Central memory CD8-positive, alpha-beta T cell (primary cell): ENCODE measurements at regions not wholly inside any gene's neighbourhood (a gene's known extent, or its start where the extent isn't known, plus 50 kb on each side); places are given as distances from the start of the nearest gene placed in this dataset.

ENCODE experiments used
- ATAC-seq: fragments of 150-1000 bp; cut with Tn5 transposase; replicated peaks from 2 replicates; pipeline ENCODE4 v1.10.0; 2022; ENCODE audit warnings: mild to moderate bottlenecking, moderate FRiP score, moderate number of reproducible peaks; ENCODE audit not compliant: poor library complexity, severe bottlenecking; ENCODE audit errors: extremely low read depth
- DNase-seq, 2 donors: peaks; one replicate each; pipeline ENCODE4 v3.0.0; 2021; ENCODE audit warnings: low spot score in 2 of 2
- H3K27ac Mint-ChIP-seq: one replicate; pipeline ENCODE4 v1.8.0; 2022; ENCODE audit warnings: low read depth, mild to moderate bottlenecking, moderate library complexity, mixed read lengths
- H3K27me3 Mint-ChIP-seq: one replicate; pipeline ENCODE4 v1.8.0; 2022; ENCODE audit warnings: mixed read lengths
- H3K36me3 Mint-ChIP-seq: one replicate; pipeline ENCODE4 v1.8.0; 2022; ENCODE audit warnings: mild to moderate bottlenecking, moderate library complexity, mixed read lengths; ENCODE audit not compliant: insufficient read depth
- H3K4me1 Mint-ChIP-seq: one replicate; pipeline ENCODE4 v1.8.0; 2022; ENCODE audit warnings: mixed read lengths
- H3K4me3 Mint-ChIP-seq: one replicate; pipeline ENCODE4 v1.8.0; 2022; ENCODE audit warnings: mild to moderate bottlenecking, moderate library complexity, mixed read lengths
- H3K9me3 Mint-ChIP-seq: one replicate; pipeline ENCODE4 v1.8.0; 2022; ENCODE audit warnings: mixed read lengths

GRCh38 chr15:58260205-58260724, 122.1 kb downstream of the AQP9 start:
- Mint-ChIP-seq H3K9me3 (no peaks in the 10 kb centered on the region), H3K36me3 (no peaks in the 10 kb centered on the region), H3K27ac (no peak overlapping the region), H3K4me3 (no peak overlapping the region), H3K27me3 (peaks cover 37% of the 10 kb centered on the region), H3K4me1 (no peaks in the 10 kb centered on the region)
- ATAC-seq (no peak), DNase-seq (no peak)

- Mint-ChIP-seq H3K9me3 (no peaks in the 10 kb centered on the region), H3K36me3 (no peaks in the 10 kb centered on the region), H3K4me3 (no peak overlapping the region), H3K4me1 (no peaks in the 10 kb centered on the region), H3K27me3 (peaks cover 36% of the 10 kb centered on the region), H3K27ac (no peak overlapping the region)
- no peak for ATAC-seq
- no peak for DNase-seq
Observed at GRCh38 chr15:58260725-58261267, 122.6 kb downstream of the AQP9 start.

GRCh38 chr15:58261368-58261767, 123.2 kb downstream of the AQP9 start:
- no peaks in the 10 kb centered on the region for H3K9me3 Mint-ChIP-seq
- no peak overlapping the region for H3K4me3 Mint-ChIP-seq
- H3K27me3 Mint-ChIP-seq: peaks cover 30% of the 10 kb centered on the region
- H3K27ac Mint-ChIP-seq: no peak overlapping the region
- H3K36me3 Mint-ChIP-seq: no peaks in the 10 kb centered on the region
- ATAC-seq (no peak), DNase-seq (no peak)
- H3K4me1 Mint-ChIP-seq: no peaks in the 10 kb centered on the region

- Mint-ChIP-seq H3K36me3 (no peaks in the 10 kb centered on the region), H3K27me3 (peaks cover 30% of the 10 kb centered on the region), H3K4me1 (no peaks in the 10 kb centered on the region), H3K4me3 (no peak overlapping the region), H3K27ac (no peak overlapping the region), H3K9me3 (no peaks in the 10 kb centered on the region)
- ATAC-seq (no peak), DNase-seq (no peak)
Observed at GRCh38 chr15:58264053-58264971, 126.1 kb downstream of the AQP9 start.

- peaks cover 5% of the 10 kb centered on the region for H3K9me3 Mint-ChIP-seq
- DNase-seq: no peak
- no peak overlapping the region for H3K27ac Mint-ChIP-seq
- H3K4me3 Mint-ChIP-seq: no peak overlapping the region
- no peak for ATAC-seq
- H3K36me3 Mint-ChIP-seq: no peaks in the 10 kb centered on the region
- peaks cover 26% of the 10 kb centered on the region for H3K27me3 Mint-ChIP-seq
- peaks cover 12% of the 10 kb centered on the region for H3K4me1 Mint-ChIP-seq
Observed at GRCh38 chr15:58267051-58267450, 128.9 kb downstream of the AQP9 start.

- Mint-ChIP-seq H3K36me3 (no peaks in the 10 kb centered on the region), H3K9me3 (peaks cover 5% of the 10 kb centered on the region), H3K4me1 (peaks cover 12% of the 10 kb centered on the region), H3K4me3 (no peak overlapping the region), H3K27me3 (peaks cover 13% of the 10 kb centered on the region), H3K27ac (peak overlapping the region; percentile 32)
- ATAC-seq (no peak), DNase-seq (no peak)
Observed at GRCh38 chr15:58268746-58269267, 130.6 kb downstream of the AQP9 start.

GRCh38 chr15:58269455-58270414, 131.6 kb downstream of the AQP9 start:
- H3K27ac Mint-ChIP-seq: peak overlapping the region; percentile 64
- no peaks in the 10 kb centered on the region for H3K36me3 Mint-ChIP-seq
- peaks cover 9% of the 10 kb centered on the region for H3K27me3 Mint-ChIP-seq
- no peak for DNase-seq
- ATAC-seq: no peak
- H3K9me3 Mint-ChIP-seq: peaks cover 5% of the 10 kb centered on the region
- H3K4me1 Mint-ChIP-seq: peaks cover 12% of the 10 kb centered on the region
- H3K4me3 Mint-ChIP-seq: peak overlapping the region; percentile 9

GRCh38 chr15:58271410-58271809, 133.2 kb downstream of the AQP9 start:
- DNase-seq (no peak), ATAC-seq (no peak)
- Mint-ChIP-seq H3K27me3 (no peaks in the 10 kb centered on the region), H3K4me1 (peaks cover 12% of the 10 kb centered on the region), H3K4me3 (no peak overlapping the region), H3K27ac (no peak overlapping the region), H3K36me3 (no peaks in the 10 kb centered on the region), H3K9me3 (peaks cover 5% of the 10 kb centered on the region)

- no peaks in the 10 kb centered on the region for H3K36me3 Mint-ChIP-seq
- no peak overlapping the region for H3K4me3 Mint-ChIP-seq
- DNase-seq (no peak), ATAC-seq (no peak)
- peaks cover 5% of the 10 kb centered on the region for H3K9me3 Mint-ChIP-seq
- H3K4me1 Mint-ChIP-seq: peaks cover 12% of the 10 kb centered on the region
- H3K27me3 Mint-ChIP-seq: no peaks in the 10 kb centered on the region
- H3K27ac Mint-ChIP-seq: no peak overlapping the region
Observed at GRCh38 chr15:58273104-58273503, 134.9 kb downstream of the AQP9 start.

- H3K4me3 Mint-ChIP-seq: no peak overlapping the region
- ATAC-seq (no peak), DNase-seq (no peak)
- peaks cover 8% of the 10 kb centered on the region for H3K27me3 Mint-ChIP-seq
- no peaks in the 10 kb centered on the region for H3K36me3 Mint-ChIP-seq
- no peak overlapping the region for H3K27ac Mint-ChIP-seq
- peaks cover 5% of the 10 kb centered on the region for H3K9me3 Mint-ChIP-seq
- H3K4me1 Mint-ChIP-seq: peaks cover 7% of the 10 kb centered on the region
Observed at GRCh38 chr15:58274885-58275284, 136.7 kb downstream of the AQP9 start.

- peaks cover 9% of the 10 kb centered on the region for H3K27me3 Mint-ChIP-seq
- no peak for DNase-seq
Observed at GRCh38 chr15:58275785-58276184, 137.6 kb downstream of the AQP9 start.

GRCh38 chr15:58276924-58277323, 138.7 kb downstream of the AQP9 start:
- Mint-ChIP-seq H3K4me3 (no peak overlapping the region), H3K36me3 (no peaks in the 10 kb centered on the region), H3K27me3 (peaks cover 18% of the 10 kb centered on the region), H3K9me3 (no peaks in the 10 kb centered on the region), H3K4me1 (no peaks in the 10 kb centered on the region), H3K27ac (no peak overlapping the region)
- no peak for DNase-seq
- no peak for ATAC-seq

More at GRCh38 chr15:58275785-58276184, 137.6 kb downstream of the AQP9 start:
- Mint-ChIP-seq H3K36me3 (no peaks in the 10 kb centered on the region), H3K9me3 (peaks cover 5% of the 10 kb centered on the region), H3K27ac (no peak overlapping the region), H3K4me3 (no peak overlapping the region), H3K4me1 (no peaks in the 10 kb centered on the region)
- ATAC-seq: no peak
